Lower lobe of right lung (tissue), 2 donors: ENCODE measurements at regions not wholly inside any gene's neighbourhood (a gene's known extent, or its start where the extent isn't known, plus 50 kb on each side); places are given as distances from the start of the nearest gene placed in this dataset.

Experiments used
- ATAC-seq, 2 donors: fragments of 200-7000 bp; cut with Tn5 transposase; one replicate each; pipeline ENCODE4 v1.9.1; 2020 to 2022; ENCODE audit warnings: mild to moderate bottlenecking in 2 of 2, moderate library complexity in 2 of 2
- DNase-seq: peaks from one replicate; pipeline ENCODE4 v3.0.0-alpha.2; 2020
- H3K27ac ChIP-seq: fragments of 200-600 bp; one replicate; pipeline ENCODE4 v1.8.0; 2022
- H3K27me3 ChIP-seq: fragments of 200-600 bp; one replicate; pipeline ENCODE4 v1.8.0; 2022; ENCODE audit warnings: low read depth
- H3K36me3 ChIP-seq: fragments of 200-600 bp; one replicate; pipeline ENCODE4 v1.8.0; 2022; ENCODE audit warnings: mild to moderate bottlenecking
- H3K4me1 ChIP-seq: fragments of 200-600 bp; one replicate; pipeline ENCODE4 v1.8.0; 2022
- H3K4me3 ChIP-seq: fragments of 200-600 bp; one replicate; pipeline ENCODE4 v1.8.0; 2022; ENCODE audit warnings: mild to moderate bottlenecking
- H3K9me3 ChIP-seq: fragments of 200-600 bp; one replicate; pipeline ENCODE4 v1.8.0; 2022
- intact Hi-C: fragments of 100-400 bp; cut with DNase I; formaldehyde crosslinking; loops from one replicate; pipeline ENCODE4 v1.11.0; 2022
- TF ChIP-seq, protein P1 (sequence below): fragments of 200-600 bp; IDR thresholded peaks from one replicate; pipeline ENCODE4 v1.8.0; 2022; ENCODE audit warnings: antibody characterized with exemption, mild to moderate bottlenecking
- donor health status: DM: no; HTN: yes; CAD: no; lungs with severe emphysema.

GRCh38 chr4:24322511-24322910 lies 261.8 kb downstream of the DHX15 start:
- Histone ChIP-seq H3K27me3 (no peaks in the 10 kb centered on the region), H3K36me3 (no peaks in the 10 kb centered on the region), H3K4me3 (no peak overlapping the region), H3K4me1 (no peaks in the 10 kb centered on the region), H3K9me3 (no peaks in the 10 kb centered on the region), H3K27ac (no peak overlapping the region)
- intact Hi-C loops, result no loop called here
- ATAC-seq, result no peak
- DNase-seq, result no peak
- TF ChIP-seq, protein P1, sequence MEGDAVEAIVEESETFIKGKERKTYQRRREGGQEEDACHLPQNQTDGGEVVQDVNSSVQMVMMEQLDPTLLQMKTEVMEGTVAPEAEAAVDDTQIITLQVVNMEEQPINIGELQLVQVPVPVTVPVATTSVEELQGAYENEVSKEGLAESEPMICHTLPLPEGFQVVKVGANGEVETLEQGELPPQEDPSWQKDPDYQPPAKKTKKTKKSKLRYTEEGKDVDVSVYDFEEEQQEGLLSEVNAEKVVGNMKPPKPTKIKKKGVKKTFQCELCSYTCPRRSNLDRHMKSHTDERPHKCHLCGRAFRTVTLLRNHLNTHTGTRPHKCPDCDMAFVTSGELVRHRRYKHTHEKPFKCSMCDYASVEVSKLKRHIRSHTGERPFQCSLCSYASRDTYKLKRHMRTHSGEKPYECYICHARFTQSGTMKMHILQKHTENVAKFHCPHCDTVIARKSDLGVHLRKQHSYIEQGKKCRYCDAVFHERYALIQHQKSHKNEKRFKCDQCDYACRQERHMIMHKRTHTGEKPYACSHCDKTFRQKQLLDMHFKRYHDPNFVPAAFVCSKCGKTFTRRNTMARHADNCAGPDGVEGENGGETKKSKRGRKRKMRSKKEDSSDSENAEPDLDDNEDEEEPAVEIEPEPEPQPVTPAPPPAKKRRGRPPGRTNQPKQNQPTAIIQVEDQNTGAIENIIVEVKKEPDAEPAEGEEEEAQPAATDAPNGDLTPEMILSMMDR, result no peak

- Histone ChIP-seq H3K27me3 (no peaks in the 10 kb centered on the region), H3K4me1 (no peaks in the 10 kb centered on the region), H3K27ac (no peak overlapping the region), H3K4me3 (no peak overlapping the region), H3K9me3 (no peaks in the 10 kb centered on the region), H3K36me3 (no peaks in the 10 kb centered on the region)
- ATAC-seq (no peak), DNase-seq (no peak)
- intact Hi-C loops, result no loop called here
- TF ChIP-seq, protein P1, result no peak
Measured at GRCh38 chr4:24321616-24322015, 262.7 kb downstream of the DHX15 start.

GRCh38 chr4:24321131-24321530 lies 263.2 kb downstream of the DHX15 start:
- no peaks in the 10 kb centered on the region for H3K36me3 ChIP-seq
- H3K4me3 ChIP-seq, result no peak overlapping the region
- H3K4me1 ChIP-seq, result no peaks in the 10 kb centered on the region
- no peak for ATAC-seq
- no peaks in the 10 kb centered on the region for H3K27me3 ChIP-seq
- no peak for DNase-seq
- no peak overlapping the region for H3K27ac ChIP-seq
- TF ChIP-seq, protein P1, result no peak
- intact Hi-C loops, result no loop called here
- no peaks in the 10 kb centered on the region for H3K9me3 ChIP-seq

- no peak overlapping the region for H3K4me3 ChIP-seq
- no peak overlapping the region for H3K27ac ChIP-seq
- no peaks in the 10 kb centered on the region for H3K9me3 ChIP-seq
- ATAC-seq (no peak), DNase-seq (no peak)
- no peaks in the 10 kb centered on the region for H3K27me3 ChIP-seq
- intact Hi-C loops, result no loop called here
- no peaks in the 10 kb centered on the region for H3K36me3 ChIP-seq
- TF ChIP-seq, protein P1, result no peak
- no peaks in the 10 kb centered on the region for H3K4me1 ChIP-seq
Measured at GRCh38 chr4:24319387-24319786, 265.0 kb downstream of the DHX15 start.

GRCh38 chr4:24315056-24315455 lies 269.3 kb downstream of the DHX15 start:
- no peaks in the 10 kb centered on the region for H3K9me3 ChIP-seq
- no peaks in the 10 kb centered on the region for H3K36me3 ChIP-seq
- DNase-seq (no peak), ATAC-seq (no peak)
- TF ChIP-seq, protein P1, result no peak
- no peaks in the 10 kb centered on the region for H3K4me1 ChIP-seq
- H3K4me3 ChIP-seq, result no peak overlapping the region
- no peak overlapping the region for H3K27ac ChIP-seq
- intact Hi-C loops, result no loop called here
- no peaks in the 10 kb centered on the region for H3K27me3 ChIP-seq
